GM18511 (cell line): ENCODE measurements at regions not wholly inside any gene's neighbourhood (a gene's known extent, or its start where the extent isn't known, plus 50 kb on each side); places are given as distances from the start of the nearest gene placed in this dataset.

ENCODE experiments used
- ATAC-seq: cut with Tn5 transposase; IDR thresholded peaks from one replicate; pipeline ENCODE4 v1.9.1; 2021; ENCODE audit warnings: mild to moderate bottlenecking, moderate library complexity; ENCODE audit not compliant: unreplicated experiment

DNA sequence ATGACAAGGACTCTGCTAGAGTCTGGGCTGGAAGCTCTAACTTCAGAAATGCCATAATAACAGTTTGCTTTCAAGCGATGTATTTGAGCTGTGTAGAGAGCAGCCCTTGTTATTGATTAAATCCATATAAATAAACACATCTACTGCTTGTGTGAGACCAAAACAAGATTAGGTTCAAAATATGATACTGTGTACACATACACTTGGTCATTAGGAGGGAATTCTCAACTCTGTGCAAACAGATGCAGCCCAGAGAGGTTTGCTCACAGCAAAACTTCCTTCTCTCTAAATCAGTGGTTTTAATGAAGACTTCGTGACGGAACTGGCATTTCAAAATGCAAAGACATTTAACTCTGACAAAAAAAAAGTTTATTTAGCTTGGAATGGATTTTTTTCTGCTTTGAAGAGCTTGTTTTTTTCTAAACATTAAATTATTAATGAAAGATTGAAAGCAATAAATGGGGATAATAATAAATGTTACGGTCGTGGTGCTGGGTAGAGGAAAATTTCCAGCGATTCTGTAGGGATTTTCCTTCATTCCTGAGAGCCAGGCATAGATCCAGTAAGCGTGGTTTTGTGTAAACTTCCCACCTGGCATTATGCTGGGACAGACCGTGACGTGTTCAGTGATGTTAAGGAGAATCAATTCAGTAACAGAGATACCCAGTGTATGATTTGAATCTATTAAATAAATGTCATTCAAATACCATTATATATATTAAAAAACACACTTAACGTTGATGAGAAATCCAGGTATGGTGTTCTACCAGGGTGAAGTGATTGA, 213.7 kb downstream of the TEX29 start:
- ATAC-seq: no peak

DNA sequence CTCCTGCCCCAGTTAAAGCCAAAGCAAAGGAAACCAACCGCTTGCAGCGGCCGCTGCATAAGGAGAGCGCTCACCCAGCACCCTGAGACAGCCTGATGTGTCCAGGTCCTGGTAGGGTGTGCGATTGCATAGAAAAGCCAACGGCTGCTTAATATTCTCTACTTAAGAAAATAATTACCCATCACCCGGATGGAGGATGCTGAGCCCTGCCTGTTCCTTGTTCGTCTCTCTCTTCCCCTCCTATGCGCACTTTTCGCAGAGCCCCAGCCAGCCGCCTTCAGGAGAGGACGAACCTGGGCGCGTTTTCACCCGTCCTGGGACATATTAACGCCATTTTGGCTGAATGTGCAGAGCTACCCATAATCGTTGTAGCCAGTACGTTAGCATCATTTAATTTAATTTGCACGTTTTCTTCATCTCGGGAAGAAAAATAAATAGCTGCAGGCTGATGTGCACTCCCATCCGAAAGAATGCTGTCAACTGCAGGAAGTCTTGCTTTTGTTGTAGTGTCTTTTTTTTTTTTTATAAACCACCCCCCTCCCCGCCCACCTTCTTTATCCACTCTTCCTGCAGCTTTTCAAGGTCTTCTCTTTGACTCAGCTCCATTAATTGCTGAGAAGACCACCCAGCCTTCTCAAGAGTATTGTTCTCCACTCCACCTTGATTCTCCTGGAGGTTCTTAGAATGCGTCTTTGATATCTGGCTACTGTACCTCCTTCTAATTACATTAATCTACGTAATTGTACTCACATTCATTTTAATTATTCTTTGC, 214.5 kb downstream of the TEX29 start:
- no peak for ATAC-seq

DNA sequence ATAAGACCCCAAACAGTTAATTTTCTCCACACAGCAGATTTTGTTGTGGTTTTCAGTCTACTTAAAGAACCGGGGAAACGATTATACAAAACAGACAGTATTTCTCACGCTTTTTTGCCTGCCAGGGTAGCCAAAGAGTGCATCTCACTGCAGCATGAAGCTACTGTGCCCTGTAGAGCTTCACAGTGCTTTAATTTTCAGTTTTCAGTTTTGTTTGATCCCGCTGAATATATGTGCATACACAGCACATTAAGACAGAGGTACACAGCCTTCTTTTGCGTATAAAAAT, 215.0 kb downstream of the TEX29 start:
- ATAC-seq: no peak

DNA sequence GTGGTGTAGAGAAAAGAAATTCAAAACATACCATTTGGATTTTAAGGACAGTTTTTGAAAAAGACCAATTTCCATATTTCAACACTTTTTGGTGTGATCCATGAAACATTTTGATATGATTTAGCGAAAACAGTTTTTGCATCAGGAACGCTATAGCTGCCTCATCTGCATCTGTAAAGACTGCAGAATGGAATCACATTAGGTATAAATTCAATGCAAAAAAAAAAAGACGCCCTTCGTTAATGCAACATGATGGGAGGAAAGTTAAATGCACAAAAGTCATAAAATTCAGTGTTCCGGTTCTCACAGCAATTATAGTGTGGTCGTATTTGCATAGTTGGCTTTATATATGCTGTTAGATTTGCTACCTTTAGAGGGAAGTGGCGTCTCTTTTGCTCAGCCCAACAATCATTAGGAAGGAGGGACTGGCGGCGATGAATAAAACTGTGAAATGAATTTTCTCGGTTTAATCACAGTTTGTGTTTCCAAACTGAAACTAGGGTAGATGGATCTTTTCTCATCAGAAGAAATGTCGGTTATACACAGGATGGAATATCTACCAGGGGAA, 215.7 kb downstream of the TEX29 start:
- ATAC-seq: no peak

DNA sequence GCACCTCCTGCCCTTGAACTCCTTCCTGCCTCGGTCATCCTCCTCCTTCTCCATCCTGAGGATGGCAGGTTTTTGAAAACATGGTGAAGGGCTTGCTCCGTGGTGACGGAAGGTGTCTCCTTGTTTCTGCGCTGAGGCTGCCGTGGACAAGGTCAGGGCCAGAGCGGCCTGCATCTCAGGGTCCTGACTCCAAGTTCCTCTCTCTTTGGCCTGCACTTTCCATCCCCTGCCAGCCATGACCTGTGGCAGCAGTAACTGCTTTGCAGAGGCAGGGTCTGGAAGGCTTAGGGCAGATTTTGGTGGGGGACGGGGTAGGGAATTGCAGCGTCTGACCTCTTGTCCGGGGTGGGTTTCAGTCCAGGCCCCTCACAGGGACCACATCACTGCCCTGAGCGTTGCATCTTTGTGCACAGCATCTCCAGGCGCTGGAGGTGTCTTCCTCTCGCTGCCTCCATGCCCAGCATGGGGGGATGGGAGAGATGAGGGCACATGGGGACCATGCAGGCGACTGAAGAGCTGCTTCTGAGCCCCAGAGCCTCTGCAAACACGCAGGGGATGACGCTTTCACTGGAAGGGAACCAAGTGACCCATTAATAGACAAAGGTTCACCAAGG, 216.8 kb downstream of the TEX29 start:
- ATAC-seq: no peak

DNA sequence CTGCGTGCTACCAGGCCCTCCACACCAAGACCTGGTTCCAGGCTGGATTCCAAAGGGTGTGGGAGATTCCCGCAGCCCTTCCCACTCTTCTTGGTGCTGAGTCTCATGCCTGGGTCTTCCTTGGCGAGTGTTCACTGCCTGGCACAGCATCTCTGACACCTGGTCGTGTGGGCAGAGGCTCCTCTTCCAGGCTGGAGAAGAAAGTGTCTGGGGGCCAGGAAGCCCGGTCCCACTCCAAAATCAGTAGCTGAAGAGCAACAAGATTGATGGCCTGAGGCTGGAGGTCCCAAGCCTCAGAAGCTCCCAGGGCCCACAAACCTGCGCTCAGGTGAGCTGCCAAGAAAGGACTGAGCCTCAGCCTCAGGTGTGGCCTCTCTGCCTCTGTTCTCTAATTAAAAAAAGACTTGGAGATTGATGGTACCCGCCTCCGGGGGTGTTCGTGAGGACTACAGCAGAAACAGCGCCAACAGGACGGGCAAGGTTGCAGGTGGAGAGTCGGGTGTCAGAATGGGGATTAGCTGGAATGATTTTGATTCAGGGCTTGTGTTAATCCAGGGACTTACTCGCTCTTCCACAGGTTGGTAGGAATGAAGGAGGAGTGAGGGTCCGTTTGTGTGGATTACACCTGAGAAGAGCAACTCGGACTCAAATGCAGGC, 217.5 kb downstream of the TEX29 start:
- no peak for ATAC-seq

DNA sequence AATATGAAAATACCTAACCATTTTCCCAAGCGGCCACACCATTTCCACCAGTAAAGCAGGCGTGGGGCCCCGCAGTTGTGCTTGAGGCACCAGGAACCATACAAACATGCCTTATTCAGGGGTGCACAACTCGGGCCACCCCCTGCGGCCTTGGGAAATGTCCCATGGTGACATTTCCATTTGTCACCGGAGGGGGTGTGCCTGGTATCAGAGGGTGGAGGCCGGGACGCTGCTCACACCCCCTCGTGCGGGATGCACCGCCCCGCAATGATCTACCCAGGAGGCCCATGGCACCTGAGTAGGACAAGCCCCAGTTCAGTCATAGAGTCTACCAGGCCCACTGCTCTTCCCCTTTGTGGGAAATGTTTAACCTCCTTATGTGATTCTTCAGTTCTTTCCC, 218.8 kb downstream of the TEX29 start:
- ATAC-seq: no peak

DNA sequence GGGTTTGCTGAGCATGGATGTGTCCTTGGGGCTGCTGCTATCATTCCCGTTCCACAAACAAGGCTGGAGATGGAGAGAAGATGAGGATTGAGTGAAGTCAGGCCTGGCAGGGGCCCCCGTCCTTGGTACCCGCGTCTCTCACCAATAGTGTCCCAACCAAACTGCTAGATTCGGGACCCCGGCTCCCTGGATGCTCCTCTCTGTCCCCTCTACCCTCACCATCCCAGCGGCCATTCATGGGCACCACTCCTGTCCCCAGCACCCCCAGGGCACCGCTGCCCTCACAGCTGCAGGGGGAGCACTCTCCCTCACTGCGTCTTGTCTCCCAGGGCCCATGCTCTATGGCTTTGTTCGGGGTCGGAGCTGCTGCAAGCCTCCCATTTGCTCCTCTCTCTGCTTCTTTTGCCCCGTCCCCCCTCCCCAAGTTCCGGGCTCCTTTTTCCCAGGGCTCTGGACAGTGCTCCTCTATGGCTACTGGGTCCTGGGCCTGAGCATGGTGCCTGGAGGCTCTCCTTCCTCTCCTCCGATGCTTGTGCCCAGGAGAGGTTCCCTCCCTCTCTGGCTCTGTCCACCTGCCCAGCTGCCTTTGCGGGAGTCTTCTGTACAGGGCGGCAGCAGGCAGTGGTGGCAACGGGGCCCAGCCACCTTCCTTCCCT, 219.5 kb downstream of the TEX29 start:
- ATAC-seq: no peak

DNA sequence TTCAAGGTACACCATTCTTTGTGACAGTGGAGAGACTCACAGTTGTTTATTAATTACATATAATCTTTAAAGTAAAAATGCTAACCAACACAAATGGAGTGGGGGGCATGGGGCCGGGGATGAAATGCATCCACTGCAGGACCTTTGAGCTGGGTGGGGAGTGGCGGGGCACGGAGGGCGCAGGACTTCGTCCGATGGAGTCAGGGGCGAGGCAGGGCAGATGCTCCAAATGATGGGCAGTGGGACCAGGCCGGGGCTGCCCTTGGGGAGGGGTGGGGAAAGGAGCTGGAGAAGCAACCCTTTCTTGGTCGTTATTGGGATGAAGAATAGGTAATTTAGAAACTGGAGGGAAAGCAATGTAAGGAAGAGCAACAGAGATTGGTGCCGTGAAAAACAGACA, 220.0 kb downstream of the TEX29 start:
- no peak for ATAC-seq

DNA sequence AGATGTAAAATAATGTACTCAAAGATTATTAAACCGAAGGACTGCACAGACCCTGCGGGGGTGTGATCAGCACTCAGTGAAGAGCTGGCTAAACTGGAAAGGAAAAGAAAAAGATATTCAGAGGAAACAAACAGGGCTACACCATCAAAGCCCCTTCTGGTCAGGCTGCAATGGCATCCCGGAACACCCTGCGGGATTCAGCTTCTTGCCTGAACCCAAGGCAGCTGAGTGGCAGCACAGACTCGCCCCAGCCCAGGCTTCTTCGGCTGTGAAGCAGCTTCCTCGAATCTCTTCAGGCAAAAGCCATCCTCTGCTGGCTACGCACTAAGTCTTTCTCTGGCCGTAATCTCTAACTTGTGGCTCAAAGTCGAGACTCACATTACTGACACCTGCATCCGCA, 220.9 kb downstream of the TEX29 start:
- no peak for ATAC-seq

DNA sequence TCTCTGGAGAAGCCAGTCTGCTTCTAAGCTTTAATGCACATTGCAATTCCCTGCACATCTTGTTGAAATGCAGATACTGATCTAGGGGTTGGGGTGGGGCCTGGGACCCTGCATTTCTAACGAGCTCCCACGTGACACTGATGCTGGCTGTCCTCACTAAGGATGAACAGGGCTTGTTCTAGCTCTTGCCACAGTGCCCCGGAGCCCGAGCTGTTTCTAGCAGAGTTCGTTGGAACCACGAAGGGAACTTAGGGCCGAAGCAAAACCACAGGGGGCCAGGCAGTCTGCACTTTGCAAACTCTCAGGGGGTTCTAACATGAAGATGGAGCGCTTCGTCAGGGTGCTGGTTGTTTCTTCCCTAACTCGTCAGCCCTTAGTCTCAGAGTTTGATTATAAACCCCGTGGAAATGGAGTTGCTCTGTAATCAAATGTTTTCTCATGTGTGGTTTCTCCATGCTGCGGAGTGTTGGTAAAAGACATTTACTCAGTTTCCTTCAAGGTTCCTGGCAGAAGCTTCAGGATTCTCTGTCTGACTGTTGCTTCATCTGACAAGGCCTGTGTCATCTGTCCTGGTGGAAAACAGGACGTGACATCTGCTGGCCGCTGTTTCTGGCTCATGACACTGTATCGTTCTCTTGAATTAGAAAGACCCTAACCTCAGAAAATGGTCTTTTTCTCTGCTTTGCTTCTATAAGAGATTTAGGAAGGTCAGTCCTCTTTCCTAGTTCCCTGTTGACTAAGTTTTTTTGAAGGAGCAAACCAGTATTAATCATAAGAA, 221.5 kb downstream of the TEX29 start:
- ATAC-seq: no peak

DNA sequence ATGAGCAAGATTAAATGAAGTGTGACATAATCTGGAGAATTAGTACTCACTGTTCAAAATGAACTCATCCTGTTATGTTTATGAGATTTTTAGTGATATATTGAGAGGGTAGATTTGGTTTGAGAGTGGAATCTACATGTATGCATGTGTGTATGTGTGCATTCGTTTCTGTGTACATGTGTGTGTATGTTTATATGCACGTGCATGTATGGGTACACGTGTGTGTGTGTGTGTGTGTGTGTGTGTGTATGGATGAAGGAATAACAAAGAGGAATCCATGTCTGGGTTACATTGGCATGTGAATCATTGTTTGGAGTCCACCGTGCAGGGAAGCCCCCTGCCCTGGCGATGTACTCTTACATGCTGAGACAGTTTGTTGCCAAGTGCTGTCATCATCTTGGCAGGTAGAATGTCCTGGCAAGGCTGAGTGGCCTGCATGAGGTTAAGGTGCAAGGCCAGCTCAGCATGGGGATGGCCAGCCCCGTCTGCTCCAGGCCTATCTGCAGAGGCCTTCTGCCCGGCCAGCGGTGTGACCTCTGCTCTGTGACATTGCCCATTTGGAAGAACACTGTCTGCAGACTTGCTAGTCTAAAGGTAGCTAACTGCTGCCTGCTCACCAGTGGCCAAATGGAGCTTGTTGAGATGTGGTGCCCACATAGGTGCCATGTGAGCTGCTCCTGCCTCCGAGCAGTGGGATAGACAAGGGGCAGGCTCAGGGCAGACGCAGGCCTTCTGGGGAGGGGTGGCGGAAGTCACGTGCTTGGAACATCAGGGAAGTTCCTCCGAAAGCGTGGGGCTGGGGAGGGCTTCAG, 222.3 kb downstream of the TEX29 start:
- no peak for ATAC-seq

DNA sequence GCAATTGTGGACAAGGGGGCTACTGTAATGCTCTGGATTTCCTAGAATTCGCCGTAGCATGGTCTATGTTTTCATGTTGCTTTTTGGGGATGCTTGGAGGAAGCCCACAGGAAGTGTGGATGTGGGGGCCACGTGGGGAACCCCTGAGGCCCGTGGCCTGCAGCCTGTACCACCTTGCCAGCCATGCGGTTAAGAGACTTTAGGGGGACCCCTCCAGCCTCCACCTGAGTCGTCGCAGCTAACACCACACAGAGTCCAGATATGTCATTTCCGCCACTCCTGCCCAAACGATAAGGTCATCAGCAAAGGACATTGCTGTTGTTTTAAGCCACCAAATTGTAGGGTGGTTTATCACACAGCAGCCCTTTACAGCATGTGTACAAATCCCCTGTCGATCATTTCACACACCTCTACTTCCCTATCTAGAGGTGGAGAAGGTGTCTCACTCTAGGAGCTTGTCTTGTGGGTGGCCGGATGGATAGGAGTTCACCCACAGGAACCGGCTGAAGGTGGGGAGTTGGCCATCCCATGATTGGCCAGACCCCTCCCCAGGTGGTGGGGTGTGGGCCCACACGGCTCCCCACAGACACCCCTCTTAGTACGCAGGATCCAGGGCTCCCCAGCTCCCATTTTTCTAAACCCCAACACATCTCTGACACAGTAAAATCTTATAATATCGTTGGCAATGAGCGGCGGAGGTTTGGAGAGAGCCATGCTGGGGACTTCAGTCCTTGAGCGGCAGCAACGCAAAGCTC, 226.7 kb downstream of the TEX29 start:
- ATAC-seq: no peak

DNA sequence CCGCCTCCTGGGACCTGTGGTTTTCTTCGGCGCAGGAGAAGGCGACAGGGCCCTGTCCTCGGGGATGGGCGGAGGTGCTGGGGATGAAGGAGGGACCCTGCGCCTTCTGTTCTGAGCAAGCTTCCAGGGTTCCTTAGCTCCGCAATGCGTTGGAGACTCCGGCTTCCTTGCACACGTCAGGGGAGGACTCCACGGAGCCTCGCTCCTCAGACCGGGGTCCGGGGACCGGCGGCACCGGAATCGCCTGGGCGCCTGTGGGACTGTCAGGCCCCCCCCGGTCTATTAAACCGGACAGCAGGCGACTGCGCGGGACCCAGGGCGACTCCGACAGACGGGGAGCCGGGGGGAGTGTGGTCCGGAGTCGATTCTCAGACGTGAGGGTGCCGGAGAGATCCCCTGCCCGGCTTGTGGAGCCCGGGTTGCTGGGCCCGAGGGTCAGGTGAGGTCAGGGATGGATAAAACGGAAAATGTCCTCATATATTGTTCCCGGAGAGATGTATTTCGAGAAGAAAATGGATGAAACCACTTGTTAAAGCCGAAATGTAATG, 227.4 kb downstream of the TEX29 start:
- ATAC-seq: no peak

DNA sequence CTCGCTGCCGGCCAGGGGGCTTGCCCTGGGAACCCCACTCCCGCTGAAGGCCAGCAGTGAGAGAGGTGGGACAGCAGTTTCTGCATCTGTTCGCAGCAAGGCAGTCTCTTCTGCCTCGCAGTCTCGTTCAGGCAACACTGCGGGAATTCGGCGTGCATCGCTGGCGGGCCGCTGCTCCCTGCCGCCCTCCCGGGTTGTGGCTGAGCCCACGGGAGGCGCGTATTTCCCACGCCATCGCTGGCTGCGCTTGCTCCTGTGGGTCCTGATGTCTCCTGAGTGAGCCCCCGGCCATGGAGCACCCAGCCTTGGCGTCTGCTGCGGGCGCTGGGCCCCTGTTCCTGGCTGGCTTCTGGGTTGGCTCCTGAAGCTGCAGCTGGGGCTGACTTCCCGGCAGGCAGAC, 227.9 kb downstream of the TEX29 start:
- no peak for ATAC-seq

DNA sequence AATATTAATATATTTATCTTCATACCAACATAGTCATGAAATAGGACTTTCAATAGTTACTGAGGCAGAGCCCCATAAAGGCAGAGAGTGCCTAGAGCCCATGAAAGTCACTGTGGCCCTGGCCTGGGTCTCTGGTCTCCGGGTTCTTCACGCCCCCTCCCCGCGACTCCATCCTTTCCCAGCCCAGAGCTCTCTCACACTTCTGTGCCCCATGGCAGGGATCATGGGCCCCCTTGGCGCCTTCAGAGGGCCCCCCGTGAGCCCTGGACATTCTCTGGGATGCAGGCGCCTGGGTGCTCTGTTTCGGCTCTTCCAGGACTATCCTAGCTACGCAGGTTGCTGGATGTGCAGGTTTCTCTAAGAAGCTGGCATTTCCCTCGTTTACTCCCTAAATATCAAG, 228.4 kb downstream of the TEX29 start:
- no peak for ATAC-seq

DNA sequence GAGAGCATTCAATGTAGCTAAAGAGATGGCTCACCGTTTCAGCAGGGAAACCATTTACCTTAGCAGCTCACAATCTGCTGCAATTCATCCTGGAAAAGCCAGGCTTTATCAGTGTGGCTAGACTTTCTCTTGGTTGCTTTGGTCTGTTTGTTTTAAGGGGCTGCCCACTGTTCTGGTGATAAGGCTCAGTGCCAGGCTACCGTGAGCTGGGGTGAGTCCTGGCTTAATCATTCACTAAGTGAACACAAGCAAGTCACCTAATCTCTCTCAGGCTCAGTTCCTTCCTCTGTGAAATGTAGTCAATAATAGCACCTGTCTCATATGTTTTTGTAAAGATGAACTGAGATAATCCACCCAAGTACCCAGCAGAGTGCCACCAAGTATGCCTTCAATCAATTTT, 229.0 kb downstream of the TEX29 start:
- ATAC-seq: no peak

DNA sequence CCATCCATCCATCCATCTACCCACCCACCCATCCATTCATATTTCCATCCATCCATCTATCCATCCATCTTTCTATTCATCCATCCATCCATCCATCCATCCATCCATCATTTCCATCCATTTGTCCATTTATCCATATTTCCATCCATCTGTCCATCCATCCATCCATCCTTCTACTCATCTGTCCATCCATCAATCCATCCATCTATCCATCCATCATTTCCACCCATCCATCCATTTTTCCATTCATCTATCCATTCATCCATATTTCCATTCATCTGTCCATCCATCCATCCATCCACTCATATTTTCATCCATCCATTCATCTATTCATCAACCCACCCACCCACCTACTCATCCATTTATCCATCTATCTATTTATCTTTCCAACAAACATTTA, 229.6 kb downstream of the TEX29 start:
- no peak for ATAC-seq
